HEK293 (cell line): ENCODE measurements at regions not wholly inside any gene's neighbourhood (a gene's known extent, or its start where the extent isn't known, plus 50 kb on each side); places are given as distances from the start of the nearest gene placed in this dataset.

Experiments
- ZBTB1 ChIP-seq: fragments of 450-650 bp; formaldehyde crosslinking; IDR thresholded peaks from 2 replicates; pipeline ENCODE4 v1.5.1; 2016; ENCODE audit warnings: missing biosample characterization, missing genetic modification characterization
- ZBTB8A ChIP-seq: fragments of 450-650 bp; formaldehyde crosslinking; IDR thresholded peaks from 2 replicates; pipeline ENCODE4 v1.5.1; 2016; ENCODE audit warnings: missing biosample characterization, missing genetic modification characterization
- ZNF324 ChIP-seq: fragments of 450-650 bp; formaldehyde crosslinking; IDR thresholded peaks from 2 replicates; pipeline ENCODE4 v1.5.1; 2016; ENCODE audit warnings: missing biosample characterization, missing genetic modification characterization
- ZSCAN16 ChIP-seq: fragments of 450-650 bp; formaldehyde crosslinking; IDR thresholded peaks from 2 replicates; pipeline ENCODE4 v1.5.1; 2016; ENCODE audit warnings: missing biosample characterization, missing genetic modification characterization
- TF ChIP-seq, protein P1 (sequence below): fragments of 450-650 bp; formaldehyde crosslinking; IDR thresholded peaks from 2 replicates; pipeline ENCODE4 v1.5.1; 2016; ENCODE audit warnings: missing biosample characterization, missing genetic modification characterization

DNA sequence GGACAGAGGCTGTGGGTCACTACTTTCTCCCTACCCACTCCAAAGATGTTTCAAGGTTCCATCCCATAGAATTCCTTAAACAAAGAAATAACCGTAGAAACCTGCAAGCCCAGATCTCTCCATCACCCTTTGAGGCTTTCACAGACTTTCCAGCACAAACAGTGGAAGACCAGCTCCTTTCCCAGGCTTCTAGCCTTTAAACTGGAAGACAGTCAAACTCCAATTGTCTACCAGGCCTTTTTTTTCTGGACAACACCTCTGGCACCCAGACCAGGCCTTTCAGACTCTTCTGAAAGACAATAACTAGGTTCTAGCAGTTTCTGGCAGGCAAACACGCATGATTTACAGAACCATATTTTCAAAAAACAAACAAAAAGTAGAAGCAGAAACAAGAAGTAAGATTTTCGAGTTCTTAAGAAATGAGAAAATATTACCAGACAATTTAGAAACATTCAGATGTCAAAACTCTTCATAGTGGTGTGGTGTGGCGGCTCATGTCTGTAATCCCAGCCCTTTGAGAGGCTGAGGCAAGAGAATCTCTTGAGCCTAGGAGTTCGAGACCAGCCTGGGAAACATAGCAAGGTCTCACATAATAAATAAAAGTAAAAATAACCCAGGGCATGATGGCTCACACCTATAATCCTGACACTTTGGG lies 73.0 kb upstream of the EPCAM start:
- TF ChIP-seq, protein P1, sequence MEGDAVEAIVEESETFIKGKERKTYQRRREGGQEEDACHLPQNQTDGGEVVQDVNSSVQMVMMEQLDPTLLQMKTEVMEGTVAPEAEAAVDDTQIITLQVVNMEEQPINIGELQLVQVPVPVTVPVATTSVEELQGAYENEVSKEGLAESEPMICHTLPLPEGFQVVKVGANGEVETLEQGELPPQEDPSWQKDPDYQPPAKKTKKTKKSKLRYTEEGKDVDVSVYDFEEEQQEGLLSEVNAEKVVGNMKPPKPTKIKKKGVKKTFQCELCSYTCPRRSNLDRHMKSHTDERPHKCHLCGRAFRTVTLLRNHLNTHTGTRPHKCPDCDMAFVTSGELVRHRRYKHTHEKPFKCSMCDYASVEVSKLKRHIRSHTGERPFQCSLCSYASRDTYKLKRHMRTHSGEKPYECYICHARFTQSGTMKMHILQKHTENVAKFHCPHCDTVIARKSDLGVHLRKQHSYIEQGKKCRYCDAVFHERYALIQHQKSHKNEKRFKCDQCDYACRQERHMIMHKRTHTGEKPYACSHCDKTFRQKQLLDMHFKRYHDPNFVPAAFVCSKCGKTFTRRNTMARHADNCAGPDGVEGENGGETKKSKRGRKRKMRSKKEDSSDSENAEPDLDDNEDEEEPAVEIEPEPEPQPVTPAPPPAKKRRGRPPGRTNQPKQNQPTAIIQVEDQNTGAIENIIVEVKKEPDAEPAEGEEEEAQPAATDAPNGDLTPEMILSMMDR (tag by site-specific recombination) = no peak
- TF ChIP-seq ZNF324 (tag by site-specific recombination) (no peak), ZBTB1 (no peak), ZSCAN16 (tag by site-specific recombination) (no peak), ZBTB8A (no peak)
